IMR-90 (cell line): ENCODE measurements at regions not wholly inside any gene's neighbourhood (a gene's known extent, or its start where the extent isn't known, plus 50 kb on each side); places are given as distances from the start of the nearest gene placed in this dataset.

Experiments
- ATAC-seq: fragments of 200-7000 bp; cut with Tn5 transposase; 2 replicates; pipeline ENCODE4 v1.9.1; 2020; ENCODE audit warnings: low read depth, mild to moderate bottlenecking, moderate library complexity
- BruUV-seq: library from RNA; stranded (reverse); fragments of 400-500 nt; replicated peaks from 2 replicates; lab custom pipeline; 2021; lab: Mats Ljungman, UMichigan
- CTCF ChIA-PET: fragments of 300-600 bp; formaldehyde crosslinking; extraction: SDS; loops from one replicate; lab custom pipeline; 2021; ENCODE audit warnings: antibody characterized with exemption; lab: Yijun Ruan, JAX
- POLR2A ChIA-PET: fragments of 300-600 bp; sonication (Branson Sonifier 250); formaldehyde crosslinking; loops from one replicate; lab custom pipeline; 2022; ENCODE audit warnings: antibody characterized with exemption; ENCODE audit not compliant: unreplicated experiment; lab: Charles Lee
- DNase-seq: peaks from one replicate; pipeline ENCODE4 v3.0.0; 2013
- H2AFZ ChIP-seq: replicated peaks from 2 replicates; pipeline ENCODE3; 2013; ENCODE audit warnings: low read length, mild to moderate bottlenecking; ENCODE audit not compliant: poor library complexity
- H2AK5ac ChIP-seq: 2 replicates; pipeline ENCODE4 v1.6.1; 2013; ENCODE audit warnings: low read depth, low read length, inconsistent platforms
- H2AK9ac ChIP-seq: replicated peaks from 2 replicates; pipeline ENCODE3; 2013; ENCODE audit warnings: mild to moderate bottlenecking, low read depth, low read length, moderate library complexity; ENCODE audit not compliant: poor library complexity
- H2BK120ac ChIP-seq: 2 replicates; pipeline ENCODE4 v1.6.1; 2013; ENCODE audit warnings: low read depth, low read length, inconsistent platforms
- H2BK15ac ChIP-seq: 3 replicates; pipeline ENCODE4 v1.6.1; 2013; ENCODE audit warnings: low read depth, low read length, inconsistent platforms
- H2BK20ac ChIP-seq: 2 replicates; pipeline ENCODE4 v1.6.1; 2013; ENCODE audit warnings: low read depth, mild to moderate bottlenecking, inconsistent platforms, low read length, moderate library complexity
- H2BK5ac ChIP-seq: 2 replicates; pipeline ENCODE4 v1.6.1; 2013; ENCODE audit warnings: mild to moderate bottlenecking, low read depth, low read length, inconsistent platforms; ENCODE audit not compliant: poor library complexity, severe bottlenecking
- H3K14ac ChIP-seq: replicated peaks from 2 replicates; pipeline ENCODE4 v1.6.1; 2013; ENCODE audit warnings: low read depth, low read length, inconsistent platforms
- H3K18ac ChIP-seq: 2 replicates; pipeline ENCODE4 v1.6.1; 2013; ENCODE audit warnings: low read depth, low read length, control low read depth
- H3K23ac ChIP-seq: 2 replicates; pipeline ENCODE4 v1.6.1; 2013; ENCODE audit warnings: low read depth, low read length, inconsistent platforms
- H3K27ac ChIP-seq: 2 replicates; pipeline ENCODE4 v1.5.1; 2013; ENCODE audit warnings: mild to moderate bottlenecking, control low read depth, low read length; ENCODE audit not compliant: insufficient read depth
- H3K27me3 ChIP-seq: 2 replicates; pipeline ENCODE4 v1.6.1; 2013; ENCODE audit warnings: low read length; ENCODE audit not compliant: control insufficient read depth, insufficient read depth
- H3K36me3 ChIP-seq: 2 replicates; pipeline ENCODE4 v1.6.1; 2013; ENCODE audit warnings: low read length, mixed read lengths; ENCODE audit not compliant: control insufficient read depth, insufficient read depth
- H3K4ac ChIP-seq: 2 replicates; pipeline ENCODE4 v1.6.1; 2013; ENCODE audit warnings: low read depth, low read length, inconsistent platforms
- H3K4me1 ChIP-seq: 2 replicates; pipeline ENCODE4 v1.6.1; 2013; ENCODE audit warnings: low read length, mixed read lengths; ENCODE audit not compliant: control insufficient read depth, insufficient read depth
- H3K4me2 ChIP-seq: 2 replicates; pipeline ENCODE4 v1.6.1; 2013; ENCODE audit warnings: low read depth, mild to moderate bottlenecking, control low read depth, low read length, moderate library complexity
- H3K4me3 ChIP-seq: 2 replicates; pipeline ENCODE4 v1.5.1; 2013; ENCODE audit warnings: low read depth, mild to moderate bottlenecking, control low read depth, low read length, moderate library complexity; ENCODE audit not compliant: insufficient read depth
- H3K56ac ChIP-seq: 2 replicates; pipeline ENCODE4 v1.6.1; 2013; ENCODE audit warnings: low read length, inconsistent platforms; ENCODE audit not compliant: insufficient read depth; ENCODE audit errors: extremely low read depth
- H3K79me1 ChIP-seq, 2 experiments: 2 replicates each; pipeline ENCODE4 v1.6.1; 2013; ENCODE audit warnings: low read length in 2 of 2, inconsistent platforms in 1 of 2, low read depth in 1 of 2
- H3K9ac ChIP-seq: 2 replicates; pipeline ENCODE4 v1.6.1; 2013; ENCODE audit warnings: low read depth, low read length, control low read depth
- H3K9me1 ChIP-seq: 2 replicates; pipeline ENCODE4 v1.6.1; 2013; ENCODE audit warnings: low read length, inconsistent platforms; ENCODE audit not compliant: insufficient read depth
- H3K9me3 ChIP-seq: 2 replicates; pipeline ENCODE4 v1.6.1; 2013; ENCODE audit warnings: low read length; ENCODE audit not compliant: control insufficient read depth, insufficient read depth
- H4K20me1 ChIP-seq: 2 replicates; pipeline ENCODE4 v1.6.1; 2013; ENCODE audit warnings: low read length, inconsistent platforms; ENCODE audit not compliant: insufficient read depth
- H4K5ac ChIP-seq: 2 replicates; pipeline ENCODE4 v1.6.1; 2013; ENCODE audit warnings: mild to moderate bottlenecking, low read depth, low read length, control low read depth
- H4K8ac ChIP-seq, 2 experiments: 2 replicates each; pipeline ENCODE4 v1.6.1; 2013; ENCODE audit warnings: low read depth in 2 of 2, low read length in 2 of 2, control low read depth in 1 of 2, inconsistent platforms in 1 of 2
- H4K91ac ChIP-seq: 2 replicates; pipeline ENCODE4 v1.6.1; 2013; ENCODE audit warnings: low read depth, low read length, inconsistent platforms; ENCODE audit not compliant: insufficient read depth
- BHLHE40 ChIP-seq: fragments of 150-350 bp; IDR thresholded peaks from 2 replicates; pipeline ENCODE4 v1.6.1; 2016; ENCODE audit warnings: mild to moderate bottlenecking, low read depth, low read length
- MXI1 ChIP-seq: IDR thresholded peaks from 2 replicates; pipeline ENCODE4 v1.6.1; 2012; ENCODE audit warnings: low read depth, mild to moderate bottlenecking, low read length, moderate library complexity, borderline replicate concordance
- RAD21 ChIP-seq: IDR thresholded peaks from 2 replicates; pipeline ENCODE4 v1.6.1; 2012; ENCODE audit warnings: low read length, improper control_type of control experiment
- SMC3 ChIP-seq: fragments of 150-350 bp; IDR thresholded peaks from 2 replicates; pipeline ENCODE4 v1.6.1; 2016; ENCODE audit warnings: low read depth, mild to moderate bottlenecking, antibody characterized with exemption, low read length, moderate library complexity
- WGBS, 2 experiments: methylation state at CpG; one replicate each; pipeline versions ENCODE4 v1.1.5 to v1.1.7; 2013; ENCODE audit warnings: missing lambda C conversion rate in 2 of 2; ENCODE audit not compliant: insufficient read length in 1 of 2; ENCODE audit errors: extremely low coverage in 2 of 2; 5-methylcytosine and 5-hydroxymethylcytosine counted together
- dilution Hi-C: fragments of 300-500 bp; cut with HindIII; formaldehyde crosslinking; loops from one replicate; pipeline ENCODE4 v1.14.3; 2018; ENCODE audit warnings: low sequenced_read_pairs; ENCODE audit not compliant: unreplicated experiment
- in situ Hi-C: fragments of 300-500 bp; cut with MboI; formaldehyde crosslinking; loops from 3 replicates; pipeline ENCODE4 v1.14.3; 2019; ENCODE audit warnings: low sequenced_read_pairs, inconsistent platforms, mixed read lengths
- intact Hi-C: fragments of 100-400 bp; cut with micrococcal nuclease; formaldehyde crosslinking; loops from 2 replicates; pipeline ENCODE4 v1.10.0; 2022

- no peak for TF ChIP-seq MXI1
- no peak for TF ChIP-seq BHLHE40
- no peak for TF ChIP-seq RAD21
- no peak for TF ChIP-seq SMC3
- Histone ChIP-seq H2BK5ac (no peak overlapping the region), H4K20me1 (no peaks in the 10 kb centered on the region), H2AK9ac (no peak overlapping the region), H3K23ac (no peak overlapping the region), H4K5ac (no peak overlapping the region), H3K18ac (no peak overlapping the region), H3K9ac (no peak overlapping the region), H3K4me2 (no peak overlapping the region), H3K4me1 (no peaks in the 10 kb centered on the region), H4K8ac (no peak overlapping the region), H3K56ac (no peak overlapping the region), H3K27me3 (no peaks in the 10 kb centered on the region), H4K91ac (no peak overlapping the region), H2BK120ac (no peak overlapping the region), H2BK15ac (no peak overlapping the region), H3K9me3 (no peaks in the 10 kb centered on the region), H2BK20ac (no peak overlapping the region), H3K9me1 (no peaks in the 10 kb centered on the region), H3K14ac (no peak overlapping the region), H3K79me1 (no peaks in the 10 kb centered on the region), H2AFZ (no peak overlapping the region), H3K4me3 (no peak overlapping the region), H2AK5ac (no peak overlapping the region), H3K4ac (no peak overlapping the region), H3K36me3 (no peaks in the 10 kb centered on the region), H3K27ac (no peak overlapping the region)
- in situ Hi-C loops = no loop called here
- dilution Hi-C loops = no loop called here
- ChIA-PET CTCF (no interaction called here), POLR2A (no interaction called here)
- BruUV-seq = no TSS peak
- intact Hi-C loops = no loop called here
- ATAC-seq = no peak
- DNase-seq = no peak
- no CpG with 5 or more reads among the region's 4 CpGs for WGBS, 2 experiments
These were observed 244.1 kb downstream of the BCL11A start for GRCh38 chr2:60309336-60309735.
